GM12878 (cell line): ENCODE measurements at regions not wholly inside any gene's neighbourhood (a gene's known extent, or its start where the extent isn't known, plus 50 kb on each side); places are given as distances from the start of the nearest gene placed in this dataset.

Source experiments
- CBX5 ChIP-seq: sonication (generic); IDR thresholded peaks from 2 replicates; pipeline ENCODE4 v1.6.1; 2016; ENCODE audit warnings: low read depth, moderate library complexity, mild to moderate bottlenecking, inconsistent platforms
- CEBPB ChIP-seq, 2 experiments: fragments of 150-350 bp in 1 of 2; IDR thresholded peaks; 2 replicates each; pipeline ENCODE4 v1.6.1; 2012 to 2014; ENCODE audit warnings: low read depth in 2 of 2, low read length in 2 of 2, borderline replicate concordance in 1 of 2, inconsistent platforms in 1 of 2
- CTCF ChIP-seq, 3 experiments: IDR thresholded peaks in 2 of 3; conservative IDR thresholded peaks in 1 of 3; 2 replicates each; pipeline ENCODE4 v1.5.1; 2011; ENCODE audit warnings: low read depth in 3 of 3, low read length in 3 of 3, mild to moderate bottlenecking in 3 of 3, control low read depth in 2 of 3, moderate library complexity in 2 of 3, inconsistent platforms in 1 of 3, mixed read lengths in 1 of 3; ENCODE audit not compliant: control insufficient read depth in 2 of 3, insufficient read depth in 1 of 3; ENCODE audit errors: extremely low read depth in 1 of 3
- DPF2 ChIP-seq: fragments of 450-650 bp; IDR thresholded peaks from 2 replicates; pipeline ENCODE4 v1.6.1; 2017; ENCODE audit warnings: mild to moderate bottlenecking
- EP300 ChIP-seq, 2 experiments: fragments of 150-350 bp in 1 of 2; IDR thresholded peaks; 2 replicates each; pipeline ENCODE4 v1.6.1; 2011 to 2012; ENCODE audit warnings: low read depth in 2 of 2, low read length in 2 of 2, borderline replicate concordance in 1 of 2, improper control_type of control experiment in 1 of 2, inconsistent platforms in 1 of 2; ENCODE audit not compliant: control insufficient read depth in 1 of 2
- EZH2 ChIP-seq: IDR thresholded peaks from 2 replicates; pipeline ENCODE4 v1.6.1; 2012; ENCODE audit warnings: low read depth, mild to moderate bottlenecking, control low read depth, inconsistent platforms, low read length, borderline replicate concordance; ENCODE audit not compliant: control insufficient read depth
- FOXM1 ChIP-seq: IDR thresholded peaks from 2 replicates; pipeline ENCODE4 v1.6.1; 2012; ENCODE audit warnings: low read depth, mild to moderate bottlenecking, inconsistent platforms, low read length, moderate library complexity
- NFIC ChIP-seq: IDR thresholded peaks from 2 replicates; pipeline ENCODE4 v1.6.1; 2012; ENCODE audit warnings: low read depth, mild to moderate bottlenecking, inconsistent platforms, low read length, moderate library complexity
- POLR2A ChIP-seq: IDR thresholded peaks from 2 replicates; pipeline ENCODE4 v1.6.1; 2011; ENCODE audit warnings: low read depth, mild to moderate bottlenecking, low read length
- POLR2AphosphoS5 ChIP-seq: IDR thresholded peaks from 2 replicates; pipeline ENCODE4 v1.6.1; 2011; ENCODE audit warnings: mild to moderate bottlenecking, low read length, inconsistent platforms
- TBL1XR1 ChIP-seq: IDR thresholded peaks from 2 replicates; pipeline ENCODE4 v1.6.1; 2012; ENCODE audit warnings: low read depth, low read length, improper control_type of control experiment
- USF2 ChIP-seq: IDR thresholded peaks from 2 replicates; pipeline ENCODE4 v1.6.1; 2011; ENCODE audit warnings: low read depth, low read length, improper control_type of control experiment, borderline replicate concordance
- ZZZ3 ChIP-seq: IDR thresholded peaks from 2 replicates; pipeline ENCODE4 v1.6.1; 2011; ENCODE audit warnings: low read depth; ENCODE audit not compliant: control insufficient read depth, insufficient read length

GRCh38 chr4:135552131-135552530 is 1350.5 kb upstream of the PABPC4L start:
- TF ChIP-seq CEBPB (IDR thresholded peaks at IDR 0.05; ENCODE audit: borderline replicate concordance in 1 of 2, low read depth in 2 of 2, low read length in 2 of 2) (no peak), CTCF (IDR thresholded peaks at IDR 0.05 in 2 of 3, conservative IDR thresholded peaks at IDR 0.05 in 1 of 3; ENCODE audit: control insufficient read depth in 2 of 3, extremely low read depth in 1 of 3, insufficient read depth in 1 of 3, low read depth in 3 of 3, low read length in 3 of 3) (no peak), EZH2 (no peak), DPF2 (no peak), ZZZ3 (no peak), TBL1XR1 (no peak), EP300 (IDR thresholded peaks at IDR 0.05; ENCODE audit: borderline replicate concordance in 1 of 2, control insufficient read depth in 1 of 2, low read depth in 2 of 2, low read length in 2 of 2) (no peak), CBX5 (no peak), FOXM1 (no peak), USF2 (no peak), NFIC (no peak), POLR2AphosphoS5 (no peak), POLR2A (no peak)
